Left ventricle myocardium inferior (tissue), 1 donor: ENCODE measurements at regions not wholly inside any gene's neighbourhood (a gene's known extent, or its start where the extent isn't known, plus 50 kb on each side); places are given as distances from the start of the nearest gene placed in this dataset.

Experiments
- DNase-seq: peaks from one replicate; pipeline ENCODE4 v3.0.0-alpha.2; 2020
- H3K27ac ChIP-seq: fragments of 200-600 bp; replicated peaks from 2 replicates; pipeline ENCODE4 v1.8.0; 2021
- H3K27me3 ChIP-seq: fragments of 200-600 bp; 2 replicates; pipeline ENCODE4 v1.8.0; 2021; ENCODE audit warnings: low read depth
- H3K36me3 ChIP-seq: fragments of 200-600 bp; 2 replicates; pipeline ENCODE4 v1.8.0; 2021
- H3K4me1 ChIP-seq: fragments of 200-600 bp; 2 replicates; pipeline ENCODE4 v1.8.0; 2021
- H3K4me3 ChIP-seq: fragments of 200-600 bp; 2 replicates; pipeline ENCODE4 v1.8.0; 2021; ENCODE audit warnings: mild to moderate bottlenecking, moderate library complexity
- H3K9me3 ChIP-seq: fragments of 200-600 bp; replicated peaks from 2 replicates; pipeline ENCODE4 v1.8.0; 2021
- CTCF ChIP-seq: fragments of 200-600 bp; IDR thresholded peaks from 2 replicates; pipeline ENCODE4 v1.8.0; 2021; ENCODE audit warnings: antibody characterized with exemption, mild to moderate bottlenecking, borderline replicate concordance
- intact Hi-C: fragments of 100-400 bp; cut with micrococcal nuclease; formaldehyde crosslinking; loops from one replicate; pipeline ENCODE4 v1.11.0; 2022
- donor health status: DM: no; HTN: yes; CAD: no; lungs with severe emphysema.

DNA sequence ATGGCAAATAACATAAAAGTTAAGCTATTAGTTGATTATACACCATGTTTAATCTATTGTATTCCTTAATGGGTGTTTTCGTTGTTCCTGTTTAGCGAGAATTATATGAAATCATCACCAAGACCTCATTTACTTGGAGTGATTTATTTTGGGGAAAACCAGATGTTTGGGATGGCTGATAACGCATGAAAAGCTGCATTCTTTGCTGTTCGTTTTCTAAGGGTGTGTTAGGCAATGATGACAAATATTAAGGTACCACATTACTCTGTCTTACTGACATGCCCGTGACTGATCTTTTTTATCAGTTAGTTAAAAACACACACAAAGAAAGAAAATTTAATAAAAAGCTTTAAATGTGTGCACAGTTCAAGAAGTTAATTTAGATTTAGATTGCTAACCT is 176.4 kb downstream of the ZFP64 start:
- intact Hi-C loops, result no loop called here
- H3K4me1 ChIP-seq, result no peaks in the 10 kb centered on the region
- H3K36me3 ChIP-seq, result no peaks in the 10 kb centered on the region
- H3K9me3 ChIP-seq, result peaks cover 21% of the 10 kb centered on the region
- no peak overlapping the region for H3K4me3 ChIP-seq
- no peaks in the 10 kb centered on the region for H3K27me3 ChIP-seq
- TF ChIP-seq CTCF, result no peak
- DNase-seq, result no peak
- H3K27ac ChIP-seq, result no peak overlapping the region

DNA sequence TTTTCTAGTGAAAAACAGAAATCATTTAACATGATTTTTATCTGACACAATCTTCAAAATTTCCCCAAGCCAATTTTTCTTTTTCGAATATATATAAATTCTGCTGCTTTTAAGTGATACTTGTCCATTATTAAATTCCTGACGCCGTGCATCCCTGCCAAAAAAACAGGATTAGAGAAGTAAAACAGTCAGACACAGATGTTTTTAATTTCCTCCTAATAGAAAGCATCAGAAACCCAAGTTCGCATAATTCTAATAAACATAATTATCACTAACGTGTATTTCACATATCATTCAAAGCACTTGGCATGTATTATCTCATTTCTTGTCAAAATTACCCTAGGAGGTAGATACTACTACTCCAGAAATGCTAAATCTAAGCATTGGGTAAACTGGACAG is 179.5 kb downstream of the ZFP64 start:
- intact Hi-C loops, result no loop called here
- peaks cover 23% of the 10 kb centered on the region for H3K9me3 ChIP-seq
- H3K36me3 ChIP-seq, result no peaks in the 10 kb centered on the region
- no peak overlapping the region for H3K27ac ChIP-seq
- peaks cover 11% of the 10 kb centered on the region for H3K27me3 ChIP-seq
- no peak overlapping the region for H3K4me3 ChIP-seq
- no peaks in the 10 kb centered on the region for H3K4me1 ChIP-seq
- DNase-seq, result no peak
- no peak for TF ChIP-seq CTCF

- intact Hi-C loops, result no loop called here
- Histone ChIP-seq H3K27me3 (peaks cover 17% of the 10 kb centered on the region), H3K36me3 (no peaks in the 10 kb centered on the region), H3K9me3 (peaks cover 23% of the 10 kb centered on the region), H3K4me3 (no peak overlapping the region), H3K27ac (no peak overlapping the region), H3K4me1 (no peaks in the 10 kb centered on the region)
- no peak for DNase-seq
- TF ChIP-seq CTCF, result no peak
These were observed 180.5 kb downstream of the ZFP64 start for GRCh38 chr20:52011093-52011492.

DNA sequence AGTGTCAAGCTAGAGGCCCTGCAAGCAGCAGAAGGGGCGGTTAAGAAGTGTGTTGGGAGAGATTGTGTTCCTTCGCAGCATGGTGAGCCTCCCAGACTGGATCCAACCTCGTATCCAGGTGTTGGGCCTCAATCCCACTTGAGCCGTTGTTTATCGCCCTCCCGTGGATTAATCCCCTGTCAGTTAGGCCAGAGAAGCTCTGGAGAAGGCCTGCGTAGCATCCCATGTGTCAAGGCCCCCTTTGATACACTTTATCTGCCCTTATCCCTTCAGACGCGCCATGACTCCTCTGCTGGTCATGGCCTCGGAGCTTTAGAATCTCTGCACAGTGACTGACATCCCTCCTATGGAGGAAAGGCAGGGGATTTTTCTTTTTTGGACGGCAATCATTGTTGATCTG is 181.0 kb downstream of the ZFP64 start:
- Histone ChIP-seq H3K4me3 (no peak overlapping the region), H3K4me1 (no peaks in the 10 kb centered on the region), H3K27ac (no peak overlapping the region), H3K9me3 (peaks cover 23% of the 10 kb centered on the region), H3K36me3 (no peaks in the 10 kb centered on the region), H3K27me3 (peaks cover 22% of the 10 kb centered on the region)
- intact Hi-C loops, result no loop called here
- no peak for DNase-seq
- no peak for TF ChIP-seq CTCF

GRCh38 chr20:52008874-52009273 is 182.7 kb downstream of the ZFP64 start:
- no peak overlapping the region for H3K27ac ChIP-seq
- DNase-seq, result no peak
- no peaks in the 10 kb centered on the region for H3K36me3 ChIP-seq
- no peak for TF ChIP-seq CTCF
- H3K4me1 ChIP-seq, result no peaks in the 10 kb centered on the region
- intact Hi-C loops, result no loop called here
- peaks cover 22% of the 10 kb centered on the region for H3K27me3 ChIP-seq
- H3K4me3 ChIP-seq, result no peak overlapping the region
- peaks cover 23% of the 10 kb centered on the region for H3K9me3 ChIP-seq

- Histone ChIP-seq H3K27ac (no peak overlapping the region), H3K27me3 (peaks cover 42% of the 10 kb centered on the region), H3K4me1 (no peaks in the 10 kb centered on the region), H3K4me3 (no peak overlapping the region), H3K36me3 (no peaks in the 10 kb centered on the region), H3K9me3 (no peaks in the 10 kb centered on the region)
- no peak for DNase-seq
- intact Hi-C loops, result no loop called here
- no peak for TF ChIP-seq CTCF
These were observed 186.9 kb downstream of the ZFP64 start for GRCh38 chr20:52004715-52005114.
